ENCODE measurements at regions not wholly inside any gene's neighbourhood (a gene's known extent, or its start where the extent isn't known, plus 50 kb on each side); places are given as distances from the start of the nearest gene placed in this dataset.

DNA sequence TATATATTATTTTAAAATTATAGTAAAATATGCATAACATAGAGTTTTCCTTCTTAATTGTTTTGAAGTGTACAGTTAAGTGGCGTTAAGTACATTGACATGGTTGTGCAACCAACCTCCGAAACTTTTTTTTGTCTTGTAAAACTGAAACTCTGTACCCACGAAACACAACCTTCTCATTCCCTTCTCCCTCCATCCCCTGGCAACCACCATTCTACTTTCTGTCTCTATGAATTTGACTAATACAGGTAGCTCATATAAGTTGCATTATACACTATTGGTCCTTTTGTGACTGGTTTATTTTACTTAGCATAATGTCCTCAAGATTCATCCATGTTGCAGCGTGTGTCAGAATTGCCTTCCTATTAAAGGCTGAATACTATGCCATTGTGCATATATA, 179.4 kb downstream of the SATB1 start:
- Histone ChIP-seq H3K9me2 (replicated peaks; ENCODE audit: insufficient read depth, low read length) (no peaks in the 10 kb centered on the region), H3K27ac (ENCODE audit: low read depth, low read length) (no peak overlapping the region), H3K4me3 (ENCODE audit: insufficient read depth, low read length, poor library complexity, severe bottlenecking) (no peak overlapping the region), H3K27me3 (ENCODE audit: low read length) (no peaks in the 10 kb centered on the region), H3K4me2 (ENCODE audit: low read depth, low read length, poor library complexity, severe bottlenecking) (no peak overlapping the region), H3K36me3 (ENCODE audit: low read length) (no peaks in the 10 kb centered on the region), H3K9ac (ENCODE audit: low read length) (no peak overlapping the region), H3K9me3 (ENCODE audit: insufficient read depth, low read length) (no peaks in the 10 kb centered on the region), H3F3A (ENCODE audit: insufficient read depth) (no peaks in the 10 kb centered on the region), H2AFZ (ENCODE audit: low read depth, low read length, severe bottlenecking) (no peak overlapping the region), H3K79me2 (ENCODE audit: insufficient read depth, low read length) (no peaks in the 10 kb centered on the region), H4K20me1 (ENCODE audit: low read depth, low read length) (no peaks in the 10 kb centered on the region)
- TF ChIP-seq EZH2phosphoT487 (conservative IDR thresholded peaks at IDR 0.05; ENCODE audit: low read length) (no peak), CTCF (IDR thresholded peaks at IDR 0.05; ENCODE audit: insufficient read depth, low read length, poor library complexity, severe bottlenecking) (no peak)

- H3K9me2 ChIP-seq (replicated peaks; ENCODE audit: insufficient read depth, low read length): no peaks in the 10 kb centered on the region
- H3K9ac ChIP-seq (ENCODE audit: low read length): no peak overlapping the region
- no peaks in the 10 kb centered on the region for H3K9me3 ChIP-seq (ENCODE audit: insufficient read depth, low read length)
- TF ChIP-seq EZH2phosphoT487 (conservative IDR thresholded peaks at IDR 0.05; ENCODE audit: low read length): no peak
- TF ChIP-seq CTCF (IDR thresholded peaks at IDR 0.05; ENCODE audit: insufficient read depth, low read length, poor library complexity, severe bottlenecking): no peak
- no peak overlapping the region for H2AFZ ChIP-seq (ENCODE audit: low read depth, low read length, severe bottlenecking)
- no peaks in the 10 kb centered on the region for H4K20me1 ChIP-seq (ENCODE audit: low read depth, low read length)
- H3K36me3 ChIP-seq (ENCODE audit: low read length): no peaks in the 10 kb centered on the region
- H3K27ac ChIP-seq (ENCODE audit: low read depth, low read length): no peak overlapping the region
- H3K27me3 ChIP-seq (ENCODE audit: low read length): peaks cover 4% of the 10 kb centered on the region; the same call in 1 of the 2 replicates
- H3K4me2 ChIP-seq (ENCODE audit: low read depth, low read length, poor library complexity, severe bottlenecking): no peak overlapping the region
- no peaks in the 10 kb centered on the region for H3K79me2 ChIP-seq (ENCODE audit: insufficient read depth, low read length)
- H3K4me3 ChIP-seq (ENCODE audit: insufficient read depth, low read length, poor library complexity, severe bottlenecking): no peak overlapping the region
- H3F3A ChIP-seq (ENCODE audit: insufficient read depth): no peaks in the 10 kb centered on the region
These were observed 183.3 kb downstream of the SATB1 start for GRCh38 chr3:18241837-18242236.

DNA sequence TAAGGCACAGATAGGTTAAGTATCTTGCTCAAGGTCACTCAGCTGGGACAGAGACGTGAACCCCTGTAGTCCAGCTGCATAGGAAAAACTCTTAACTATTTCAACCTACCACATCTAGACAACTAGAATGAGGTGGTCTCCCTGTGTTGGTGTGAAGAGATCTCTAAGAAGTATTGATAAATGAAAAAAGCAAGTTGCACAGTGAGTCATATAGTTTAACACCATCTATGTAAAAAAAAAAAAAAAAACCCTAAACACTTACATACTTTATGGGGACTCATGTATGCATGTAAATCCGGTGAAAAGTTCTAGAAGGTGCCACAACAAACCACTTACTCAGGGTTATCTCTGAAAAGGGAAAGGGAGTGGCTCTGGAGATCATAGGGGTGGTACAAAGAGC, 185.5 kb downstream of the SATB1 start:
- TF ChIP-seq CTCF (IDR thresholded peaks at IDR 0.05; ENCODE audit: insufficient read depth, low read length, poor library complexity, severe bottlenecking): no peak
- peaks cover 4% of the 10 kb centered on the region; the same call in 1 of the 2 replicates for H3K27me3 ChIP-seq (ENCODE audit: low read length)
- no peaks in the 10 kb centered on the region for H3F3A ChIP-seq (ENCODE audit: insufficient read depth)
- H3K9me3 ChIP-seq (ENCODE audit: insufficient read depth, low read length): no peaks in the 10 kb centered on the region
- H3K79me2 ChIP-seq (ENCODE audit: insufficient read depth, low read length): no peaks in the 10 kb centered on the region
- H3K4me2 ChIP-seq (ENCODE audit: low read depth, low read length, poor library complexity, severe bottlenecking): no peak overlapping the region
- H3K4me3 ChIP-seq (ENCODE audit: insufficient read depth, low read length, poor library complexity, severe bottlenecking): no peak overlapping the region
- no peaks in the 10 kb centered on the region for H3K9me2 ChIP-seq (replicated peaks; ENCODE audit: insufficient read depth, low read length)
- H3K36me3 ChIP-seq (ENCODE audit: low read length): no peaks in the 10 kb centered on the region
- no peak overlapping the region for H2AFZ ChIP-seq (ENCODE audit: low read depth, low read length, severe bottlenecking)
- no peak overlapping the region for H3K27ac ChIP-seq (ENCODE audit: low read depth, low read length)
- H4K20me1 ChIP-seq (ENCODE audit: low read depth, low read length): no peaks in the 10 kb centered on the region
- no peak overlapping the region for H3K9ac ChIP-seq (ENCODE audit: low read length)

All from SU-DHL-6 (cell line).